CD4-positive, CD25-positive, alpha-beta regulatory T cell (primary cell): ENCODE measurements at regions not wholly inside any gene's neighbourhood (a gene's known extent, or its start where the extent isn't known, plus 50 kb on each side); places are given as distances from the start of the nearest gene placed in this dataset.
"Not testable (repeated sequence)": the region's sequence is repeated elsewhere in the genome, so short reads cannot be mapped to it uniquely, and the experiment has no call there.

Source experiments
- ATAC-seq, 2 donors: fragments of 150-1000 bp; cut with Tn5 transposase; one replicate each; pipeline ENCODE4 v1.10.0; 2021; ENCODE audit warnings: low read depth in 2 of 2, moderate number of reproducible peaks in 2 of 2, moderate library complexity in 1 of 2
- DNase-seq, 3 donors: peaks; one replicate each; pipeline versions ENCODE4 v3.0.0 to v3.0.0-alpha.2; 2012 to 2022; ENCODE audit warnings: mixed read lengths in 1 of 3
- H3K27ac ChIP-seq: one replicate; pipeline ENCODE4 v1.7.0; 2013; ENCODE audit warnings: mild to moderate bottlenecking, low read length; ENCODE audit not compliant: insufficient read depth, poor library complexity, severe bottlenecking
- H3K27me3 ChIP-seq: one replicate; pipeline ENCODE4 v1.7.0; 2013; ENCODE audit warnings: low read length; ENCODE audit not compliant: control insufficient read depth, insufficient read depth
- H3K36me3 ChIP-seq: one replicate; pipeline ENCODE4 v1.7.0; 2013; ENCODE audit warnings: mild to moderate bottlenecking, low read length, moderate library complexity; ENCODE audit not compliant: control insufficient read depth, insufficient read depth
- H3K4me1 ChIP-seq: 2 replicates; pipeline ENCODE4 v1.7.0; 2013; ENCODE audit warnings: mild to moderate bottlenecking, low read length; ENCODE audit not compliant: insufficient read depth, control insufficient read depth, poor library complexity, severe bottlenecking
- H3K4me3 ChIP-seq: one replicate; pipeline ENCODE4 v1.7.0; 2013; ENCODE audit warnings: low read depth, mild to moderate bottlenecking, low read length, moderate library complexity
- H3K9me3 ChIP-seq, 2 experiments: 1 replicate in 1 of 2; 2 replicates in 1 of 2; pipeline ENCODE4 v1.7.0; 2013; ENCODE audit warnings: low read length in 2 of 2, mild to moderate bottlenecking in 1 of 2, moderate library complexity in 1 of 2; ENCODE audit not compliant: control insufficient read depth in 2 of 2
- H3K27ac Mint-ChIP-seq, 3 donors: one replicate each; pipeline ENCODE4 v1.8.0; 2020 to 2022; ENCODE audit warnings: mild to moderate bottlenecking in 3 of 3, mixed read lengths in 3 of 3, moderate library complexity in 2 of 3
- H3K27me3 Mint-ChIP-seq: one replicate; pipeline ENCODE4 v1.8.0; 2022; ENCODE audit warnings: mild to moderate bottlenecking, mixed read lengths
- H3K36me3 Mint-ChIP-seq: one replicate; pipeline ENCODE4 v1.8.0; 2020; ENCODE audit warnings: mixed read lengths
- H3K4me1 Mint-ChIP-seq, 4 donors: one replicate each; pipeline ENCODE4 v1.8.0; 2020 to 2022; ENCODE audit warnings: mixed read lengths in 4 of 4, mild to moderate bottlenecking in 1 of 4
- H3K4me3 Mint-ChIP-seq, 4 donors: one replicate each; pipeline ENCODE4 v1.8.0; 2020 to 2022; ENCODE audit warnings: mild to moderate bottlenecking in 4 of 4, mixed read lengths in 4 of 4, moderate library complexity in 3 of 4
- H3K9me3 Mint-ChIP-seq, 7 donors: one replicate each; pipeline ENCODE4 v1.8.0; 2020 to 2022; ENCODE audit warnings: mixed read lengths in 7 of 7, mild to moderate bottlenecking in 3 of 7, moderate library complexity in 2 of 7

- H3K4me1 Mint-ChIP-seq, result no peaks in the 10 kb centered on the region
- no peak overlapping the region for H3K27ac ChIP-seq
- H3K4me3 Mint-ChIP-seq, result no peak overlapping the region
- H3K9me3 Mint-ChIP-seq, result no peaks in the 10 kb centered on the region
- no peaks in the 10 kb centered on the region for H3K36me3 ChIP-seq
- no peak overlapping the region for H3K4me3 ChIP-seq
- no peaks in the 10 kb centered on the region for H3K9me3 ChIP-seq
- DNase-seq (no peak), ATAC-seq (no peak)
- no peaks in the 10 kb centered on the region for H3K27me3 ChIP-seq
- H3K27ac Mint-ChIP-seq, result no peak overlapping the region
- no peaks in the 10 kb centered on the region for H3K36me3 Mint-ChIP-seq
- no peaks in the 10 kb centered on the region for H3K4me1 ChIP-seq
- H3K27me3 Mint-ChIP-seq, result peaks cover 11% of the 10 kb centered on the region
Observed at GRCh38 chr14:58771016-58771415, 133.3 kb downstream of the DACT1 start.

DNA sequence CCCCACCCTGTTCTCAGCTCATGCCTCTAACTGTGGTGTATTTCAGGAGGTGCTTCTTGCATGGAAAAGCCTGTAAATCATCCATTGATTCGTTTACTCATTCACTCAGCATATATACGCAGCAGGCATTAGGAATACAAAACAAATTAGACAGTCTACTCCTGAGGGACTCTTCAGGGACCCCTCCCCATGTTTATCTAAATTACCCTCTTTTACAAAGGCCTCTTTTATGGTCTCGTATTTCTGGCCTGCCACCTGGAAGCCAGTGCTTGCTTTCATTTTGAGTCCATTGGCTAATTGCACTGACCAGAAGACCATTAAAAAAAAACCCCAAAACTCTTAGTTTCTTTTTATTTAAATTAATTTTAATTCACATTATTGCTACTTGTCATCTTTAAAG, 134.4 kb downstream of the DACT1 start:
- H3K27ac Mint-ChIP-seq, result no peak overlapping the region
- H3K4me3 ChIP-seq, result no peak overlapping the region
- H3K9me3 ChIP-seq, result no peaks in the 10 kb centered on the region
- no peak overlapping the region for H3K27ac ChIP-seq
- DNase-seq, result no peak
- H3K27me3 ChIP-seq, result no peaks in the 10 kb centered on the region
- H3K27me3 Mint-ChIP-seq, result peaks cover 11% of the 10 kb centered on the region
- no peaks in the 10 kb centered on the region for H3K9me3 Mint-ChIP-seq
- H3K36me3 ChIP-seq, result no peaks in the 10 kb centered on the region
- H3K36me3 Mint-ChIP-seq, result no peaks in the 10 kb centered on the region
- ATAC-seq, result no peak
- no peaks in the 10 kb centered on the region for H3K4me1 Mint-ChIP-seq
- H3K4me1 ChIP-seq, result no peaks in the 10 kb centered on the region
- no peak overlapping the region for H3K4me3 Mint-ChIP-seq

- no peaks in the 10 kb centered on the region for H3K27me3 ChIP-seq
- Mint-ChIP-seq H3K27ac (no peak overlapping the region), H3K36me3 (no peaks in the 10 kb centered on the region), H3K4me3 (no peak overlapping the region), H3K9me3 (no peaks in the 10 kb centered on the region), H3K27me3 (peaks cover 11% of the 10 kb centered on the region), H3K4me1 (no peaks in the 10 kb centered on the region)
- H3K27ac ChIP-seq, result no peak overlapping the region
- H3K4me1 ChIP-seq, result no peaks in the 10 kb centered on the region
- no peak for DNase-seq
- no peaks in the 10 kb centered on the region for H3K9me3 ChIP-seq
- H3K4me3 ChIP-seq, result no peak overlapping the region
- no peak for ATAC-seq
- no peaks in the 10 kb centered on the region for H3K36me3 ChIP-seq
Observed at GRCh38 chr14:58772794-58773620, 135.2 kb downstream of the DACT1 start.

DNA sequence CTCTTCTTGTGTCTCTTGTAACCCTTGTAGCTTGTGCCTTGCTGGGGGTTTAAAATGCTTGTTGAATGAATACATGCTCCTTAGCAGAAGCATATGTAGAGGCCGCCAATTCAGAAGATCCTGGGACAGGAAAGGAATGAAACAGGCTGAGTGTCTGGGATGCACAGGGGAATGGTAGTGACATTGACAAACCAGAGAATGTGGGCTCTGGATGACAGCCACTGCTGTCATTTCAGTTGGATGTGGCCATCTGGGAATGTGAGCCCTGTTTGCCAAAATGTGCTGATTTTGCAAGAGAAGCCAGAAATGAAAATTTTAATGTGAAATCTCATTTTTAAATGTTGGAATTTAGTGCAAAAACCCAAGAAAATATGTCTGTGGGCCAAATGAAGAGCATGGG, 136.8 kb downstream of the DACT1 start:
- no peaks in the 10 kb centered on the region for H3K9me3 ChIP-seq
- H3K4me1 Mint-ChIP-seq, result no peaks in the 10 kb centered on the region
- H3K27me3 Mint-ChIP-seq, result peaks cover 11% of the 10 kb centered on the region
- H3K27me3 ChIP-seq, result no peaks in the 10 kb centered on the region
- H3K4me3 Mint-ChIP-seq, result no peak overlapping the region
- H3K36me3 Mint-ChIP-seq, result no peaks in the 10 kb centered on the region
- H3K9me3 Mint-ChIP-seq, result no peaks in the 10 kb centered on the region
- no peak overlapping the region for H3K27ac Mint-ChIP-seq
- DNase-seq (no peak), ATAC-seq (no peak)
- H3K4me3 ChIP-seq, result no peak overlapping the region
- no peak overlapping the region for H3K27ac ChIP-seq
- no peaks in the 10 kb centered on the region for H3K4me1 ChIP-seq
- H3K36me3 ChIP-seq, result no peaks in the 10 kb centered on the region

GRCh38 chr14:58775130-58775529, 137.4 kb downstream of the DACT1 start:
- not testable (repeated sequence) for H3K4me3 Mint-ChIP-seq, H3K4me1 Mint-ChIP-seq, H3K9me3 Mint-ChIP-seq, H3K4me3 ChIP-seq, H3K4me1 ChIP-seq, ATAC-seq, H3K9me3 ChIP-seq, H3K36me3 Mint-ChIP-seq, H3K27ac Mint-ChIP-seq, H3K27ac ChIP-seq, DNase-seq, H3K36me3 ChIP-seq, H3K27me3 ChIP-seq
- H3K27me3 Mint-ChIP-seq, result peaks cover 11% of the 10 kb centered on the region

GRCh38 chr14:58776516-58776915, 138.8 kb downstream of the DACT1 start:
- H3K36me3 Mint-ChIP-seq, result no peaks in the 10 kb centered on the region
- H3K9me3 ChIP-seq, result no peaks in the 10 kb centered on the region
- H3K27ac Mint-ChIP-seq, result no peak overlapping the region
- no peaks in the 10 kb centered on the region for H3K27me3 ChIP-seq
- H3K4me3 ChIP-seq, result no peak overlapping the region
- no peak overlapping the region for H3K27ac ChIP-seq
- DNase-seq (no peak), ATAC-seq (no peak)
- no peaks in the 10 kb centered on the region for H3K4me1 Mint-ChIP-seq
- H3K36me3 ChIP-seq, result no peaks in the 10 kb centered on the region
- H3K9me3 Mint-ChIP-seq, result no peaks in the 10 kb centered on the region
- H3K4me1 ChIP-seq, result no peaks in the 10 kb centered on the region
- H3K4me3 Mint-ChIP-seq, result no peak overlapping the region
- H3K27me3 Mint-ChIP-seq, result peaks cover 11% of the 10 kb centered on the region

GRCh38 chr14:58777541-58777979, 139.8 kb downstream of the DACT1 start:
- no peaks in the 10 kb centered on the region for H3K27me3 ChIP-seq
- no peak overlapping the region for H3K27ac ChIP-seq
- Mint-ChIP-seq H3K27ac (no peak overlapping the region), H3K36me3 (no peaks in the 10 kb centered on the region), H3K9me3 (no peaks in the 10 kb centered on the region), H3K4me3 (no peak overlapping the region), H3K27me3 (peaks cover 11% of the 10 kb centered on the region), H3K4me1 (no peaks in the 10 kb centered on the region)
- ATAC-seq (no peak), DNase-seq (no peak)
- no peaks in the 10 kb centered on the region for H3K9me3 ChIP-seq
- no peaks in the 10 kb centered on the region for H3K36me3 ChIP-seq
- no peak overlapping the region for H3K4me3 ChIP-seq
- H3K4me1 ChIP-seq, result no peaks in the 10 kb centered on the region

DNA sequence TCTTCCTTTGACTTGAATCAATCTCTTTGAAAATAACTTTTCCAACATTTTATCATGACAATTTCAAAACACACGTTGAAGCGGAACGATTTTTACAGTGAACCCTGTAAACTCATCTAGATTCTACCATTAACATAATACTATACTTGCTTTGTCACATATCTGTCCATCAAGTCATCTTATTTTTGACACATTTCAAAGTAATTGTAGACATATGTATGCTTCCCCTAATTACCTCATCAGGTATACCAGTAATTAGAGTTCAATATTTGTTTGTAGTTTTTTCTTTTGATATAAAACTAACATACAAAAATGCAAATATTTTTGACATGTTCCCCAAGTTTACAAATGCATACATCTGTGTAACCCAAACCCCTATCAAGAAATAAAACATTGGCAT, 140.4 kb downstream of the DACT1 start:
- ATAC-seq, result no peak
- H3K4me3 Mint-ChIP-seq, result no peak overlapping the region
- Histone ChIP-seq H3K27me3 (no peaks in the 10 kb centered on the region), H3K4me3 (no peak overlapping the region), H3K4me1 (no peaks in the 10 kb centered on the region), H3K27ac (no peak overlapping the region), H3K36me3 (no peaks in the 10 kb centered on the region), H3K9me3 (no peaks in the 10 kb centered on the region)
- H3K36me3 Mint-ChIP-seq, result no peaks in the 10 kb centered on the region
- DNase-seq, result no peak
- peaks cover 11% of the 10 kb centered on the region for H3K27me3 Mint-ChIP-seq
- H3K9me3 Mint-ChIP-seq, result no peaks in the 10 kb centered on the region
- H3K27ac Mint-ChIP-seq, result no peak overlapping the region
- no peaks in the 10 kb centered on the region for H3K4me1 Mint-ChIP-seq
